SK-N-SH treated with all-trans-retinoic acid at 6 μM for 48 hours (cell line): ENCODE measurements at regions not wholly inside any gene's neighbourhood (a gene's known extent, or its start where the extent isn't known, plus 50 kb on each side); places are given as distances from the start of the nearest gene placed in this dataset.

ENCODE experiments used
- ATAC-seq: fragments of 200-7000 bp; cut with Tn5 transposase; 3 replicates; pipeline ENCODE4 v1.9.1; 2020; ENCODE audit warnings: mild to moderate bottlenecking, moderate library complexity
- BACH2 ChIP-seq: fragments of 250-450 bp; sonication (Bioruptor Pico); IDR thresholded peaks from 2 replicates; pipeline ENCODE4 v1.9.0; 2021; ENCODE audit warnings: mild to moderate bottlenecking, borderline replicate concordance
- CREB5 ChIP-seq: fragments of 250-450 bp; sonication (Bioruptor Pico); IDR thresholded peaks from 2 replicates; pipeline ENCODE4 v1.5.1; 2020; ENCODE audit warnings: low read depth, mild to moderate bottlenecking, moderate library complexity
- CSDC2 ChIP-seq: fragments of 250-450 bp; sonication (Bioruptor Pico); IDR thresholded peaks from 2 replicates; pipeline ENCODE4 v1.5.0; 2020; ENCODE audit warnings: mild to moderate bottlenecking, moderate library complexity
- CSRNP3 ChIP-seq: fragments of 250-450 bp; sonication (Bioruptor Pico); IDR thresholded peaks from 2 replicates; pipeline ENCODE4 v1.5.1; 2021; ENCODE audit warnings: mild to moderate bottlenecking, moderate library complexity
- ESRRG ChIP-seq: fragments of 250-450 bp; sonication (Bioruptor Pico); IDR thresholded peaks from 2 replicates; pipeline ENCODE4 v1.6.1; 2021; ENCODE audit warnings: mild to moderate bottlenecking
- GLIS3 ChIP-seq: fragments of 250-450 bp; sonication (Bioruptor Pico); IDR thresholded peaks from 2 replicates; pipeline ENCODE4 v1.5.0; 2020; ENCODE audit warnings: mild to moderate bottlenecking, moderate library complexity
- ISL1 ChIP-seq: fragments of 250-450 bp; sonication (Bioruptor Pico); IDR thresholded peaks from 2 replicates; pipeline ENCODE4 v2.1.2; 2022; ENCODE audit warnings: mild to moderate bottlenecking, moderate library complexity
- OSR1 ChIP-seq: fragments of 250-450 bp; sonication (Bioruptor Pico); IDR thresholded peaks from 2 replicates; pipeline ENCODE4 v1.8.0; 2022; ENCODE audit warnings: moderate library complexity, mild to moderate bottlenecking, inconsistent platforms
- PATZ1 ChIP-seq: fragments of 250-450 bp; sonication (Bioruptor Pico); IDR thresholded peaks from 2 replicates; pipeline ENCODE4 v1.8.0; 2020; ENCODE audit warnings: mild to moderate bottlenecking, moderate library complexity, borderline replicate concordance
- POU6F1 ChIP-seq: fragments of 250-450 bp; sonication (Bioruptor Pico); IDR thresholded peaks from 2 replicates; pipeline ENCODE4 v1.8.0; 2021; ENCODE audit warnings: low read depth, mild to moderate bottlenecking, moderate library complexity, borderline replicate concordance
- PPARA ChIP-seq: fragments of 250-450 bp; sonication (Bioruptor Pico); IDR thresholded peaks from 2 replicates; pipeline ENCODE4 v1.5.0; 2020; ENCODE audit warnings: mild to moderate bottlenecking, borderline replicate concordance
- RARB ChIP-seq: fragments of 250-450 bp; sonication (Bioruptor Pico); IDR thresholded peaks from 2 replicates; pipeline ENCODE4 v1.8.0; 2021; ENCODE audit warnings: mild to moderate bottlenecking, moderate library complexity
- SNAI2 ChIP-seq: fragments of 250-450 bp; sonication (Bioruptor Pico); IDR thresholded peaks from 2 replicates; pipeline ENCODE4 v1.5.0; 2020; ENCODE audit warnings: mild to moderate bottlenecking, moderate library complexity
- TCF4 ChIP-seq: fragments of 250-450 bp; sonication (Bioruptor Pico); IDR thresholded peaks from 2 replicates; pipeline ENCODE4 v1.8.0; 2021; ENCODE audit warnings: mild to moderate bottlenecking, moderate library complexity, borderline replicate concordance
- TOX ChIP-seq: fragments of 250-450 bp; sonication (Bioruptor Pico); IDR thresholded peaks from 2 replicates; pipeline ENCODE4 v1.8.0; 2021; ENCODE audit warnings: mild to moderate bottlenecking, moderate library complexity, borderline replicate concordance
- ZFP3 ChIP-seq: fragments of 250-450 bp; sonication (Bioruptor Pico); IDR thresholded peaks from 2 replicates; pipeline ENCODE4 v1.5.0; 2020; ENCODE audit warnings: mild to moderate bottlenecking, moderate library complexity
- ZFP30 ChIP-seq: fragments of 450-650 bp; formaldehyde crosslinking; IDR thresholded peaks from 2 replicates; pipeline ENCODE4 v1.5.0; 2022; ENCODE audit warnings: mild to moderate bottlenecking, moderate library complexity
- ZNF565 ChIP-seq: fragments of 450-650 bp; formaldehyde crosslinking; conservative IDR thresholded peaks from 2 replicates; pipeline ENCODE4 v1.5.0; 2020; ENCODE audit warnings: low read depth, mild to moderate bottlenecking, moderate library complexity
- ZNF70 ChIP-seq: fragments of 450-650 bp; formaldehyde crosslinking; IDR thresholded peaks from 2 replicates; pipeline ENCODE4 v1.5.0; 2020; ENCODE audit warnings: mild to moderate bottlenecking, moderate library complexity

GRCh38 chr14:86780461-86780860 lies 1212.5 kb downstream of the GALC start:
- ATAC-seq, result no peak
- no peak for TF ChIP-seq SNAI2
- TF ChIP-seq TCF4, result no peak
- no peak for TF ChIP-seq ESRRG (CRISPR knock-in tag)
- TF ChIP-seq OSR1 (CRISPR knock-in tag), result no peak
- TF ChIP-seq CSRNP3 (CRISPR knock-in tag), result no peak
- no peak for TF ChIP-seq TOX (CRISPR knock-in tag)
- no peak for TF ChIP-seq ZNF70 (CRISPR knock-in tag)
- no peak for TF ChIP-seq ZFP3
- no peak for TF ChIP-seq GLIS3 (CRISPR knock-in tag)
- no peak for TF ChIP-seq CREB5 (CRISPR knock-in tag)
- no peak for TF ChIP-seq PATZ1 (CRISPR knock-in tag)
- TF ChIP-seq CSDC2 (CRISPR knock-in tag), result no peak
- TF ChIP-seq POU6F1 (CRISPR knock-in tag), result no peak
- no peak for TF ChIP-seq BACH2 (CRISPR knock-in tag)
- TF ChIP-seq ZFP30 (CRISPR knock-in tag), result no peak

- TF ChIP-seq OSR1 (CRISPR knock-in tag) (no peak), GLIS3 (CRISPR knock-in tag) (no peak), CSRNP3 (CRISPR knock-in tag) (no peak), RARB (no peak), ZFP3 (no peak), ZFP30 (CRISPR knock-in tag) (no peak), TCF4 (no peak), ISL1 (CRISPR knock-in tag) (no peak), PATZ1 (CRISPR knock-in tag) (no peak), BACH2 (CRISPR knock-in tag) (no peak), CSDC2 (CRISPR knock-in tag) (no peak), CREB5 (CRISPR knock-in tag) (no peak), PPARA (no peak), ZNF565 (CRISPR knock-in tag) (no peak)
- no peak for ATAC-seq
Measured at GRCh38 chr14:86779416-86779815, 1213.6 kb downstream of the GALC start.
